ENCODE measurements at regions not wholly inside any gene's neighbourhood (a gene's known extent, or its start where the extent isn't known, plus 50 kb on each side); places are given as distances from the start of the nearest gene placed in this dataset.

GRCh38 chr5:27389696-27390095 is 351.3 kb upstream of the CDH9 start:
- Histone ChIP-seq H2AFZ (ENCODE audit: low read length) (no peak overlapping the region; the same call in 1 of the 2 replicates), H3K4me1 (replicated peaks in 1 of 4; ENCODE audit: control insufficient read depth in 3 of 4, insufficient read depth in 4 of 4, low read length in 3 of 4) (0 out of 7 replicates have a peak, but pooled peaks cover 0 to 2% (median 0%) of the 10 kb centered on the region in 4 experiments), H2BK20ac (ENCODE audit: low read length) (no peak overlapping the region), H3K18ac (ENCODE audit: extremely low read depth, low read length) (no peak overlapping the region), H2BK15ac (ENCODE audit: low read length) (no peak overlapping the region), H3K14ac (ENCODE audit: insufficient read length) (no peak overlapping the region), H3K4me2 (ENCODE audit: insufficient read depth in 1 of 2, low read depth in 2 of 2, low read length in 2 of 2) (no peak overlapping the region), H3K56ac (replicated peaks; ENCODE audit: insufficient read length, low read depth, low read length) (no peak overlapping the region), H3K9ac (replicated peaks in 1 of 4; ENCODE audit: extremely low read depth in 1 of 4, low read depth in 3 of 4, low read length in 3 of 4) (no peak overlapping the region), H4K5ac (ENCODE audit: insufficient read length, low read depth, low read length) (no peak overlapping the region), H3K79me1 (ENCODE audit: low read depth, low read length) (no peaks in the 10 kb centered on the region), H2AK5ac (ENCODE audit: low read depth, low read length) (no peak overlapping the region), H3K27me3 (replicated peaks in 1 of 4; ENCODE audit: control insufficient read depth in 3 of 4, extremely low read depth in 1 of 4, insufficient read depth in 3 of 4, low read length in 3 of 4) (no peaks in the 10 kb centered on the region), H2BK120ac (replicated peaks; ENCODE audit: low read depth, low read length) (no peak overlapping the region), H3K79me2 (ENCODE audit: control insufficient read depth in 1 of 2, insufficient read depth in 2 of 2, low read length in 2 of 2) (no peaks in the 10 kb centered on the region), H3K27ac (ENCODE audit: low read depth, low read length) (no peak overlapping the region), H2BK5ac (ENCODE audit: low read depth, low read length) (no peak overlapping the region), H3K4me3 (ENCODE audit: extremely low read depth in 1 of 4, insufficient read depth in 2 of 4, low read depth in 3 of 4, low read length in 4 of 4) (no peak overlapping the region), H3K36me3 (ENCODE audit: control insufficient read depth in 2 of 4, insufficient read depth in 4 of 4, low read length in 3 of 4) (no peaks in the 10 kb centered on the region), H3K23me2 (ENCODE audit: low read depth, low read length) (no peaks in the 10 kb centered on the region), H2BK12ac (ENCODE audit: low read depth, low read length) (no peak overlapping the region), H4K91ac (replicated peaks; ENCODE audit: insufficient read length, low read length) (no peak overlapping the region), H4K20me1 (replicated peaks in 1 of 2; ENCODE audit: control insufficient read depth in 1 of 2, insufficient read depth in 2 of 2, low read length in 2 of 2) (no peaks in the 10 kb centered on the region), H4K8ac (ENCODE audit: extremely low read depth, insufficient read depth, low read length) (no peak overlapping the region), H3K9me3 (ENCODE audit: insufficient read depth in 2 of 2, low read depth in 1 of 2, low read length in 1 of 2) (no peaks in the 10 kb centered on the region), H3K4ac (replicated peaks; ENCODE audit: insufficient read length, low read depth, low read length) (no peak overlapping the region), H3K23ac (ENCODE audit: insufficient read length) (no peak overlapping the region)
- no peak for DNase-seq (ENCODE audit: low read depth in 1 of 2, low spot score in 2 of 2)
- TF ChIP-seq HDAC6 (IDR thresholded peaks at IDR 0.05; ENCODE audit: low read depth, low read length) (no peak), GTF2F1 (IDR thresholded peaks at IDR 0.05; ENCODE audit: borderline replicate concordance, low read depth, low read length) (no peak)
- FAIRE-seq = peak; percentile 65
- CTCF ChIA-PET (ENCODE audit: partially characterized antibody) = no interaction called here
- POLR2A ChIA-PET (ENCODE audit: partially characterized antibody) = no interaction called here
- 91% methylated on average over 2 of the region's 2 CpGs; no CpG with 5 or more reads in 1 of the 2 experiments for WGBS, 2 experiments (ENCODE audit: extremely low coverage in 1 of 2, insufficient coverage in 1 of 2, insufficient read length in 1 of 2, insufficient replicate concordance in 2 of 2, low coverage in 1 of 2, low lambda C conversion rate in 2 of 2, missing lambda C conversion rate in 1 of 2)

Data from H1 (cell line).